PC-9 (cell line): ENCODE measurements at regions not wholly inside any gene's neighbourhood (a gene's known extent, or its start where the extent isn't known, plus 50 kb on each side); places are given as distances from the start of the nearest gene placed in this dataset.

ENCODE experiments used
- CTCF ChIP-seq: fragments of 200-600 bp; sonication (generic); conservative IDR thresholded peaks from 2 replicates; pipeline ENCODE4 v1.6.1; 2017; ENCODE audit warnings: mixed run types, antibody characterized with exemption, mild to moderate bottlenecking, moderate library complexity
- EZH2 ChIP-seq: fragments of 200-600 bp; sonication (generic); IDR thresholded peaks from 2 replicates; pipeline ENCODE4 v1.8.0; 2017; ENCODE audit warnings: antibody characterized with exemption, low read depth

- TF ChIP-seq CTCF (no peak), EZH2 (no peak)
Observed at GRCh38 chr4:163726641-163727040, 232.2 kb downstream of the TMA16 start.
